NB4 (cell line): ENCODE measurements at regions not wholly inside any gene's neighbourhood (a gene's known extent, or its start where the extent isn't known, plus 50 kb on each side); places are given as distances from the start of the nearest gene placed in this dataset.

ENCODE experiments used
- POLR2A ChIP-seq: IDR thresholded peaks from 2 replicates; pipeline ENCODE4 v1.6.1; 2011; ENCODE audit warnings: mild to moderate bottlenecking; ENCODE audit not compliant: insufficient read length; ENCODE audit errors: extremely low read depth
- TF ChIP-seq, protein P1 (sequence below): IDR thresholded peaks from one replicate; pipeline ENCODE4 v1.5.1; 2012; ENCODE audit warnings: low read depth, low read length

DNA sequence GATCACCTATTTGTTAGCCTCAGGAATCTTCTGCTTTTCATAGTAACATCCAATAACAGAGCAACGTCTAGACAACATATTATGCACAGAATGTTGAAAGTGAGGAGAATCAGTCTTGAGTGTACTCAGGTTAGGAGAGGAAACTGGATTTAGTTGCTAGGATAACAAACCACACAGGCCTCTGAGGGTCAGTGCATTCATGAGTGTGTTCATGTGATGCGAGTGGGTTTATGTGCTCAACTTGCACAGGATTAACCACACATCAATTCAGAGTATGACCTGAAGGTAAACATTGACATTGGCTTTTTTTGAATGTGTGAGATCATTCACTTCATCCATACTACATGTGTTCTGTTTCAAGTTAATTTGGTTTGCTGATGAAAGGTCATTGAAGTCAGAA, 287.6 kb downstream of the DIPK2A start:
- TF ChIP-seq, protein P1, sequence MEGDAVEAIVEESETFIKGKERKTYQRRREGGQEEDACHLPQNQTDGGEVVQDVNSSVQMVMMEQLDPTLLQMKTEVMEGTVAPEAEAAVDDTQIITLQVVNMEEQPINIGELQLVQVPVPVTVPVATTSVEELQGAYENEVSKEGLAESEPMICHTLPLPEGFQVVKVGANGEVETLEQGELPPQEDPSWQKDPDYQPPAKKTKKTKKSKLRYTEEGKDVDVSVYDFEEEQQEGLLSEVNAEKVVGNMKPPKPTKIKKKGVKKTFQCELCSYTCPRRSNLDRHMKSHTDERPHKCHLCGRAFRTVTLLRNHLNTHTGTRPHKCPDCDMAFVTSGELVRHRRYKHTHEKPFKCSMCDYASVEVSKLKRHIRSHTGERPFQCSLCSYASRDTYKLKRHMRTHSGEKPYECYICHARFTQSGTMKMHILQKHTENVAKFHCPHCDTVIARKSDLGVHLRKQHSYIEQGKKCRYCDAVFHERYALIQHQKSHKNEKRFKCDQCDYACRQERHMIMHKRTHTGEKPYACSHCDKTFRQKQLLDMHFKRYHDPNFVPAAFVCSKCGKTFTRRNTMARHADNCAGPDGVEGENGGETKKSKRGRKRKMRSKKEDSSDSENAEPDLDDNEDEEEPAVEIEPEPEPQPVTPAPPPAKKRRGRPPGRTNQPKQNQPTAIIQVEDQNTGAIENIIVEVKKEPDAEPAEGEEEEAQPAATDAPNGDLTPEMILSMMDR, result no peak
- no peak for TF ChIP-seq POLR2A
